ENCODE measurements at regions not wholly inside any gene's neighbourhood (a gene's known extent, or its start where the extent isn't known, plus 50 kb on each side); places are given as distances from the start of the nearest gene placed in this dataset.

GRCh38 chr3:182725372-182726251 lies 67.7 kb upstream of the ATP11B start:
- TF ChIP-seq CTCF (conservative IDR thresholded peaks at IDR 0.05; ENCODE audit: low read depth, low read length) (no peak), EZH2 (IDR thresholded peaks at IDR 0.05; ENCODE audit: borderline replicate concordance, low read depth, low read length, poor library complexity, severe bottlenecking) (no peak)
